SH-SY5Y (cell line): ENCODE measurements at regions not wholly inside any gene's neighbourhood (a gene's known extent, or its start where the extent isn't known, plus 50 kb on each side); places are given as distances from the start of the nearest gene placed in this dataset.

Experiments used
- GATA2 ChIP-seq: IDR thresholded peaks from 2 replicates; pipeline ENCODE4 v1.6.1; 2011; ENCODE audit warnings: mild to moderate bottlenecking, low read depth, low read length
- GATA3 ChIP-seq: IDR thresholded peaks from 2 replicates; pipeline ENCODE4 v1.6.1; 2011; ENCODE audit warnings: low read depth, mild to moderate bottlenecking, low read length, moderate library complexity

DNA sequence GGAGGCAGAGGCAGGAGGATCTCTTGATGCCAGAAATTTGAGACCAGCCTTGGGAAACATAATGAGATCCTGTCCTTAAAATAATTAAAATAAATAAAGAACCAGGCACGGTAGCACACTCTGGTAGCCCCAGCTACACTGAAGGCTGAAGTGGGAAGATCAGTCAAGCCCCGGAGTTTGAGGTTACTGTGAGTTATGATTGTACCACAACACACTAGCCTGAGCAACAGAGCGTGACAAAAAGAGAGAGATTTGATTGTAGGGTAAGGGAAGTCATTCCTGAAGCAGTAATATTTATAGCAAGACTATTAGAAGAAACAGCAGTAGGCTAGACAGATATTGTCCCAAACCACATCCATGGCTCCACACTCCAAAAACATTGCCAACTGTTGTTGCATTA, 1408.4 kb upstream of the TENM4 start:
- TF ChIP-seq GATA3 (no peak), GATA2 (no peak)

DNA sequence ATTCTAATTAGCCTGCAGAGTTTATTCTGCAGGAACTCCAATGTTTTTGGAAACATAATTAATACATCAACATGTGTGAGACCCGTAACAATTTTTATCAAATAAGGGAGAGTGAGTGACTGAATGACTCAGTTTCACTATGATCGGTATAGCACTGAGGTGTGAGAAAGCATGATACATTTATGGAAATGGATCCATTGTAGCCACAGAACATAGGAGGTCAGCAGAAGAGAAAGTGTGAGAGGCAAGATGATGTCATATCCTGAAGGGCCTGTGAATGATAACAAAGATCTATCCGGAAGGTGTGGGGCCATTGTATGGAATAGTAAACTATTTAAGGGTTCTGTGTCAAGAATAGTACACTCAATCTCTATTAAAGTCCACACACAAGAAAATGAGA, 1406.1 kb upstream of the TENM4 start:
- TF ChIP-seq GATA2 (no peak), GATA3 (no peak)

DNA sequence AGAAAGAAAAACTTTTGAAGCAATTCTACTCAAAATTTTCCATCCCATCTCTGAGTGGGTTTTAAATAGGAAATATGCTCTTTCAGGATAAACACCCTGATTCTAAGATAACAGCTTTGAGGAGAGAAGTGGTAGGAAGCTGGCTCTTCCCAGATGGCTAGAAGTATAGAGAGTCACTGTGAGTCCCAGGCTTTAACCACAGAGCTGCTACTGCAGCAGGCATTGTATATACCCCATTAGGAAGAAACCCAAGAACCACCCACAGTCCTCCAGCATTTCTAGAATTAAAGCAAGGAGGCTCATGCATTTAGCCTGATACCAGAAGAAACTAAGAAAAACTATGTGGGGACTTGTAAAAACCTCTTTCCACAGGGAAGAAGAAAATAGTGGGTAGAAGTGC, 1405.6 kb upstream of the TENM4 start:
- TF ChIP-seq GATA2 (no peak), GATA3 (no peak)

DNA sequence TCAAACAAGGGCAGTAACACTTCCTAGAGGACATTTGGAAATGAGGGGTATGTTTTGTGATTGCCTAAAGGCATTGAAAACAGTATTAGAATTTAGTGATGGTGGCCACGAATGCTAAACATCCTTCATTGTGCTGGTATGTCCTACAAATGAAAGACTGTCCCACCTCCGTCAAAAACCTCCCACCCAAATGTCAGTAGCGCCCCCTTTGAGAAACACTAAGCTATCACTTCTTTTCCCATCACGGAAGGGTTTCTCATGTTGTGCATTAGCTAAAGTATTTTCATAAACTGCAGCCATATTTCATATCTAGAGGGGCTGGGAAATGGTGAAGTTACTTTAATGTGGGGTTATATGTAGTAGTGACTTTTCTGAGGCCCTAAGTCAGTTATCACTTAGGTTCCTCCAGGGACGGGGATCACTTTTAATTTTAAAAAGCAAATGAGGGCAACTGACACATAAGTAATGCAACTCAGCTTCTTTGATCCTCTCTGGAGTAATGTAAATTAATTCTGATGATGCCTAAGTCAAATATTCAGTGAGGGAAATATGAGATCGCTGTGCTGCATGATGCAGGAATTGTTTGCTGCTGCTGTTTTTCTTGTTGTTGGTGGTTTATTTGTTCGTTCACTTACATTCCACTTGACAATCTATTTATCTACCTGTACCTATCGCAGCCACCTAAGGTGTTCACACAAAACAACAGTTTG, 1403.4 kb upstream of the TENM4 start:
- TF ChIP-seq GATA3 (no peak), GATA2 (no peak)

DNA sequence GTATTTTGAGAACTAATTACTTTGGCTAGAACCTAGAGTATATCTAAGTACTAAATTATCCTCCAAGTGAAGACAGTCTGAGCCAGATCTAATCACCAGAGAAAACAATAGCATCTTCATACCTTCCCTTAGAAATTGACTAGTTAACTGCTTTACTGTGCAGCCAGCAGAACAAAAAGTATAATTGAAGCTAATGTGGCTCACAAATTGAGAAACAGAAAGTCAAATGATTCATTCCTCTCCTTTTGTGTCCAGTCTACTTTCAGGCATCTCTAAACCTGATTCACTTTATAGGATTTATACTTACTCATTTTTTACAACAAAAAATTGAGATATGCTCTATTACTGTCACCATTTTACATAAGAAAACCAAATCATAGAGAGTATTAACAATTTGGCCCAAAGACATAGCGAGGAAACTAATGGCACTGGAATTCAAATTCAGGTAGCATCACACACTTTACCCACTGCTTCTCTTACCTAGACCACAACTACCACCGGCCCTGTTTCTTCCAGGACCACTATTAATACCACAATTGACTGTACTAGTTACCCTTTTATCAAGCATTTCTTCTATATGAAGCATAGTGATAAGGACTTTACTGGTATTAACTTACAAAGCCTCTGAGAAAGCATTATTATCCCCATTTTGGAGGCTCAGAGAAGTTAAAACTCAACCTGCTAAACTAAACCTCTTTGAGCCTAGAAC, 1402.6 kb upstream of the TENM4 start:
- no peak for TF ChIP-seq GATA3
- no peak for TF ChIP-seq GATA2

DNA sequence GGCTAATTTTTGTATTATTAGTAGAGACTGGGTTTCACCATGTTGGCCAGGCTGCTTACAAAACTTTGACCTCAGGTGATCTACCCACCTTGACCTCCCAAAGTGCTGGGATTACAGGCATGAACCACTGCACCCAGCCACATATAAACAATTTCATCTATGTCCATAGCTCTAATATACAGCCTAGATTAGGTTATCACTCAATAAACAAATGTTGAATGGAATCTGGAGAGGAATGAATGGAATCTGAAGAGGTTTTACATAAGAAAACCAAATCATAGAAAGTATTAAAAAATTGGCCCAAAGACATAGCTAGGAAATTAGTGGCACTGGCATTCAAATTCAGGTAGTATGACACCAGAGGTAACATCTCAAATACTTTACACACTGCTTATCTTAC, 1401.4 kb upstream of the TENM4 start:
- TF ChIP-seq GATA2: no peak
- no peak for TF ChIP-seq GATA3

DNA sequence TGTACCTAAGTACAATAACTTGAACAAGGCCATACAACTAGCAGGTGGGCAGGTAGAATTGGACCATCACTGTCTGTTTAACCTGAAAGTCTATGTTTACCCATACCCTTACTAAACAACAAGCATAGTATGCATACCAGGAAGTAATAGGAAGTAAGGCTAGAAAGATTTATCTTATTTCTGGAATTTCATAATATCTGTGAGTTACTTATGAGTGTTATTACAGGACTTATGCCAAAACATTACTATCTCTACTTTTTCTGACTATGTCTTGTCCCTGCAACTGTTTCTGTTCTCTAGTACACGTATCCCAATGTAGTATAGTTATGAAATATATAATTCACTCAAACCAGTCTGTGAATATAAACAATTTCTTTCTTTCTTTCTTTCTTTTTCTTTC, 1400.8 kb upstream of the TENM4 start:
- TF ChIP-seq GATA3: no peak
- TF ChIP-seq GATA2: no peak

DNA sequence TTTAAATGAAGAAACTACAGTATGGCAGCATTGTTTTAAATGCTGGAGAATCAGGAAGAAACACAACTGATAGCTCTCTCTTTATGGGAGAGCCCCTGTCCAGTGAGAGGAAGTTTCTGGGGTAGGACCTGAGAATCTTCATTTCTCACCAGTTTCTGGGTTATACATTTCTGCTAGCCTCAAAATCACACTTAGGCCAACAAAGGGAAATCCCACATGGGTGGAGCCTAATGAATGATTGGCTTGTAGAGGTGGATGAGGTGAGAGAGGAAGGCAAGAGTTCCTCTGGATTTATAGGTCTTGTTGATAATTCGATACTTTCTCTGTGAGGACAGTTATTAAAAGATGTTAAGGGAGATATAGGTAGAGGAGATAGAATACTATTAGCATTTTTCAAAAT, 1397.3 kb upstream of the TENM4 start:
- TF ChIP-seq GATA2 (no peak), GATA3 (no peak)

DNA sequence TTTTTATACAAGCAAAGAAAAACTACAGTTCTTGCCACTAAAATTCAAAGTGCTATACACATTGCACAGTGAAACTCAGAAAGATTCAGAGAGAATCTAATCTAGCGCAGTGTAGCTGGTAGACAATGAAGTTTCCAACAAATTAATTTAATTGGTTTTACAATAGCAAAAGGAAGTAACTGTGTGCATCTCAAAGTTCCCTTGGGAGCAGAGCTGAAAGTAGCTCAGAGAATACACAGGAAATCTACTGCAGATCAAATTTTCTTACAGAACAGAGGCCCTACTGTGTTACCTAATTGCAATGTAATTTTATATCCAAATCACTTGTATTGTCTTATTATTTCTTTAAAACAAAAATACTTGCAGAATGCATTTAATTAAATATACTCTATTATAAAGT, 1396.2 kb upstream of the TENM4 start:
- no peak for TF ChIP-seq GATA3
- TF ChIP-seq GATA2: no peak

DNA sequence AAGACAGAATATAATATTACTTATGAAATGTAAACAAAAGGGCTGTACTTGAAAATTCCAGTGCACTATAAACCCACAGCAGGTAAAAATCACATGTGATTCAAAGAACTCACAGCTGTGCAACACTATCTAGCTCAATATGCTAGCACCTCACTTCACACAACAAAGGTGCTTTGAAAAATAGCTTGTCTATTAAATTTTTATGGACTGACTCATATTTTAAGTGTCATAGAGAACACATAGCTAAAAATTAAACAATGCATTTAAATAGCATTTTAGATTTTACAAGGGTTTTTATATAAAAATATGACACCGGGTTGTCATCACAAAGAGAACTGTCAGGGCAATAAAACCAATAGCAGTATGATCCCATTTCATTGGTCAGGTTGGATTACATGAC, 1390.5 kb upstream of the TENM4 start:
- TF ChIP-seq GATA3 (no peak), GATA2 (no peak)

DNA sequence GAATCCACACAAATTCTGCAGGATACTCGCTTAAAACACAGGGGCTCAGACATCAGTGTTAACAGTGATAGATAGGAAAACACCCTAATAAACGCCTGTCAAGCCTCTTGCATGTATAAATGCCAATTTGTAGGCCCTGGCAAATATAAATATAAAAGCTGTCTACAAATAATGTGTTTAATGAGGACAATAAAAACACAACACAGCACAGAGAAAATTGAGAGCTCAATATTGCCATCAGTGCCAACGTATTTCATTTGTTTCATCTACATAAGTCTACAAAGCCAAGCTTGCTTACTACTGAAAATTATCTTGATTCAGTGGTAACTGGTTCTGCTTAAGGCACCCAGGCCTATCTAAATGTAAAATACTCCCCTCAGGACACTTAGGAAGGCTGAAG, 1387.0 kb upstream of the TENM4 start:
- TF ChIP-seq GATA2 (no peak), GATA3 (no peak)

DNA sequence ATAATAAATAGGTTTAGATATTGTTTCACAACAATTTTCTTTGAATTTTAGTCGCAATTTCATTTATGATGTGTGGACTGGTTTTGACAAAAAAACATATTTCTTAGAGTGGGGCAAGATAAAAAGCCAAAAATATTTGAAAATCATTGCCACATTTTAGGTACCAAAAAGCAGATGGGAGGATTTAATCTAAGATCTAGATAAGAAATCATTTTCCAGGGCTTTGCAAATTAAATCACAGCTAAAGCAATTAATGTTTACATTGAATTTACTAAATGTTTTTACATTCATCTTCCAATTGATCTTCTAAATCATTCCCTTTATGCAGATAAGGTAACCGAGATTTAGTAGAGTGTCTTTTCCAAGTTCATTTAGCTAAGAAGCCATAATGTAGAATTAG, 1386.0 kb upstream of the TENM4 start:
- TF ChIP-seq GATA3: peak; percentile 51; the same call in 1 of the 2 replicates
- TF ChIP-seq GATA2: no peak

DNA sequence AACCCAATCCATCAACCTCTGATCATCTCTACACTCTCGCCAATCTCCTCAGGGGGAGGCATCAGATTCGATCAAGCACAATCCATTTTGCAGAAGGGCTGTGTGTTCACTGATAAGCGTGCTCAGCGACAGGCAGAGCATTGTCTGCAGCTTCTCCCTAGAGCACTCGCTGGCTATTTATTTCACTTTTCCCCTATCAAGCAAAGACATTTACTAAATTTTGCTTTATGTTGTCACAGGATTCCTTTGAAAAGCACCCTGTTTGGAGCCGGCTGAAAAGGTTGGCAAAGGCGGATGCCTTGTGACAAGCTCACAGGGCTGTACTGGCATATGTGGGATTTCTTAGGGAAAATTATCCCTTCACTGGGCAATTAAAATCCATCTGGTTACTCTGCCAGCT, 1381.5 kb upstream of the TENM4 start:
- TF ChIP-seq GATA3 (peak; percentile 21; the same call in 1 of the 2 replicates), GATA2 (peak; percentile 80)

DNA sequence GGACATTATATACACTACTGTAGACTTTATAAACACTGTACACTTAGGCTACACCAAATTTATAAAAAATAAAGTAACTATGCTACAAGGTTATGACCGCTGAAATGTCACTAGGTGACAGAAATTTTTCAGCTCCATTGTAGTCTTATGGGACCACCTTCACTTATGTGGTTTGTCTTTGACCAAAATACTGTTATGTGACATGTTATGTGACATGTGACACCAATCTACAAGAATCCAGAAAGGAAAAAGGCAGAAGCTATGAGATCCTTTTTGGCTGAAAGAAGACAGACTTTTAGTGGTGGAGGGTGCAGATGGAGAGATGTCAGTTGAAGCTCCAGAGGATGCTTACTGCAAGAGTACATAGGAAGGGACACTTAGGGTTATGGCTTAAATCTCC, 1378.4 kb upstream of the TENM4 start:
- TF ChIP-seq GATA3 (no peak), GATA2 (no peak)

DNA sequence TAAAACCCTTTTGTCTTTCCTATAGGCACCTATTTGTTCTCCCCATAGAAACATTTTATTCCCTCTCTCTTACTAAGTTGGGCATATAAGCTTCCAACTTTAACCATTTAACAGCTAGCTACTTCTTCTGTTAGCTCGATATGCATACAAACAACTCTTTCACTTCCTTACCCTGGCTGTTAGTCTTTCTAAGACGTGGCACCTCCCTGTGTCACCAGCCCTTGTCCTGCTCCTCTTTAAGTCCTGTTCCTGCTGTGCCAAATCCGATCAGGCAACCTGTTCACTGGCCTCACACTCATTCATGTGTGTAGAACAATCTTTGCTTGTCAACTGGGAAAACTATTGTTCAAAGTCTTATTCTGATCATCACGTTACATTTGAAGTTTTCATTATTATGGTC, 1376.1 kb upstream of the TENM4 start:
- TF ChIP-seq GATA3 (no peak), GATA2 (no peak)

DNA sequence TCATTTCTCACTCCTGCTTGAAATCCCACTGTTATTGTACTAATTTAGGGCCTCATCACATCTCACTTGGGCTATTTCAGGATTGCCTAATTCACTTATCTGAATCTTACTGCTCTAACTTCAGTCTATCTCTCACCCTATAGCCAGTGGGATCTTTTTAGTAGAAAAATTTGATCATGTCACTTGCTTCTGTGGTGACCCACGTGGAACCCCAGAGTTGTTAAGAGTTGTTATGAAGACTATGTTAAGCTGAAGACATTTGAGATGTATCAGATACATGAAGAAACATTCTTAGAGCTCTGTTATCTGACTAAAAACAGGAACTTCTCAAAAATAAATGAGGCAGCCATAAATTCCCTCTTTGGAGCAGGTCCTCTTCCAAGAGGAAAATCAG, 1375.6 kb upstream of the TENM4 start:
- TF ChIP-seq GATA2: no peak
- TF ChIP-seq GATA3: no peak
